Gastrocnemius medialis (tissue), 4 donors: ENCODE measurements at regions not wholly inside any gene's neighbourhood (a gene's known extent, or its start where the extent isn't known, plus 50 kb on each side); places are given as distances from the start of the nearest gene placed in this dataset.
"Not testable (repeated sequence)": the region's sequence is repeated elsewhere in the genome, so short reads cannot be mapped to it uniquely, and the experiment has no call there.

Source experiments
- CTCF ChIP-seq, 5 experiments: fragments of 450-650 bp in 3 of 5; fragments of 200-600 bp in 2 of 5; sonication (generic) in 2 of 5; IDR thresholded peaks in 4 of 5; conservative IDR thresholded peaks in 1 of 5; 1 replicate in 4 of 5; 2 replicates in 1 of 5; pipeline ENCODE4 v1.5.1; 2016 to 2019; ENCODE audit warnings: antibody characterized with exemption in 5 of 5, mild to moderate bottlenecking in 3 of 5, moderate library complexity in 3 of 5
- POLR2A ChIP-seq, 2 donors: fragments of 450-650 bp; IDR thresholded peaks; one replicate each; pipeline ENCODE4 v1.6.1; 2017; ENCODE audit warnings: antibody characterized with exemption in 2 of 2, mild to moderate bottlenecking in 2 of 2, moderate library complexity in 2 of 2

- TF ChIP-seq CTCF (IDR thresholded peaks at IDR 0.05 in 4 of 5, conservative IDR thresholded peaks at IDR 0.05 in 1 of 5); POLR2A (IDR thresholded peaks at IDR 0.05): not testable (repeated sequence)
Measured at GRCh38 chrX:35305037-35305436, 362.4 kb downstream of the FAM47B start.
